Body of pancreas (tissue), 4 donors: ENCODE measurements at regions not wholly inside any gene's neighbourhood (a gene's known extent, or its start where the extent isn't known, plus 50 kb on each side); places are given as distances from the start of the nearest gene placed in this dataset.

Source experiments
- CTCF ChIP-seq, 7 experiments: fragments of 450-650 bp in 4 of 7; fragments of 200-600 bp in 3 of 7; sonication (generic) in 3 of 7; IDR thresholded peaks; one replicate each; pipeline ENCODE4 v1.5.1; 2016 to 2019; ENCODE audit warnings: antibody characterized with exemption in 7 of 7
- POLR2A ChIP-seq, 3 donors: fragments of 450-650 bp; IDR thresholded peaks; one replicate each; pipeline ENCODE4 v1.6.1; 2016; ENCODE audit warnings: antibody characterized with exemption in 3 of 3, mild to moderate bottlenecking in 2 of 3

DNA sequence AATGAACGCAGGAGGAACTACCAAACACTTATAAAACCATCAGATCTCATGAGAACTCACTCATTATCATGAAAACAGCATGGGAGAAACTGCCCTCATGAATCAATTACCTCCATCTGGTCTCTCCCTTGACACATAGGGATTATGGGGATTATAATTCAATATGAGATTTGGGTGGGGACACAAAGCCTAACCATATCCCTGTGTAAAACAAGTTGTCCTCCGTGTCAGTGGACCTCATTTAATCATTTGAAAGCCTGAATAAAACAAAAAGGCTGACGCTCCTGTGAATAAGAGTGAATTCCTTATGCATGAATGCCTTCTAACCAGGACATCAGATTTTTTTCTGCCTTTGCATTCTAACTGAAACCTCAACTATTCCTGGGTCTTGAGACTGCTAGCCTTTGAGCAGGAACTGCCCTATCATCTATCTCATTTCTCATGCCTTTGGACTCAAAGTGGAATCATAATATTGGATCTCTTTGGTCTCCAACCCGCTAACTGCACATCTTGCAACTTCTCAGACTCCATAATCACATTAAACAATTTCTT, 648.8 kb downstream of the ADGRL2 start:
- TF ChIP-seq CTCF (IDR thresholded peaks at IDR 0.05) (no peak), POLR2A (IDR thresholded peaks at IDR 0.05) (no peak)
